IMR-90 (cell line): ENCODE measurements at regions not wholly inside any gene's neighbourhood (a gene's known extent, or its start where the extent isn't known, plus 50 kb on each side); places are given as distances from the start of the nearest gene placed in this dataset.

Source experiments
- ATAC-seq: fragments of 200-7000 bp; cut with Tn5 transposase; 2 replicates; pipeline ENCODE4 v1.9.1; 2020; ENCODE audit warnings: low read depth, mild to moderate bottlenecking, moderate library complexity
- BruUV-seq: library from RNA; stranded (reverse); fragments of 400-500 nt; replicated peaks from 2 replicates; lab custom pipeline; 2021; lab: Mats Ljungman, UMichigan
- CTCF ChIA-PET: fragments of 300-600 bp; formaldehyde crosslinking; extraction: SDS; loops from one replicate; lab custom pipeline; 2021; ENCODE audit warnings: antibody characterized with exemption; lab: Yijun Ruan, JAX
- POLR2A ChIA-PET: fragments of 300-600 bp; sonication (Branson Sonifier 250); formaldehyde crosslinking; loops from one replicate; lab custom pipeline; 2022; ENCODE audit warnings: antibody characterized with exemption; ENCODE audit not compliant: unreplicated experiment; lab: Charles Lee
- DNase-seq: peaks from one replicate; pipeline ENCODE4 v3.0.0; 2013
- H2AFZ ChIP-seq: replicated peaks from 2 replicates; pipeline ENCODE3; 2013; ENCODE audit warnings: low read length, mild to moderate bottlenecking; ENCODE audit not compliant: poor library complexity
- H2AK5ac ChIP-seq: 2 replicates; pipeline ENCODE4 v1.6.1; 2013; ENCODE audit warnings: low read depth, low read length, inconsistent platforms
- H2AK9ac ChIP-seq: replicated peaks from 2 replicates; pipeline ENCODE3; 2013; ENCODE audit warnings: mild to moderate bottlenecking, low read depth, low read length, moderate library complexity; ENCODE audit not compliant: poor library complexity
- H2BK120ac ChIP-seq: 2 replicates; pipeline ENCODE4 v1.6.1; 2013; ENCODE audit warnings: low read depth, low read length, inconsistent platforms
- H2BK15ac ChIP-seq: 3 replicates; pipeline ENCODE4 v1.6.1; 2013; ENCODE audit warnings: low read depth, low read length, inconsistent platforms
- H2BK20ac ChIP-seq: 2 replicates; pipeline ENCODE4 v1.6.1; 2013; ENCODE audit warnings: low read depth, mild to moderate bottlenecking, inconsistent platforms, low read length, moderate library complexity
- H2BK5ac ChIP-seq: 2 replicates; pipeline ENCODE4 v1.6.1; 2013; ENCODE audit warnings: mild to moderate bottlenecking, low read depth, low read length, inconsistent platforms; ENCODE audit not compliant: poor library complexity, severe bottlenecking
- H3K14ac ChIP-seq: replicated peaks from 2 replicates; pipeline ENCODE4 v1.6.1; 2013; ENCODE audit warnings: low read depth, low read length, inconsistent platforms
- H3K18ac ChIP-seq: 2 replicates; pipeline ENCODE4 v1.6.1; 2013; ENCODE audit warnings: low read depth, low read length, control low read depth
- H3K23ac ChIP-seq: 2 replicates; pipeline ENCODE4 v1.6.1; 2013; ENCODE audit warnings: low read depth, low read length, inconsistent platforms
- H3K27ac ChIP-seq: 2 replicates; pipeline ENCODE4 v1.5.1; 2013; ENCODE audit warnings: mild to moderate bottlenecking, control low read depth, low read length; ENCODE audit not compliant: insufficient read depth
- H3K27me3 ChIP-seq: 2 replicates; pipeline ENCODE4 v1.6.1; 2013; ENCODE audit warnings: low read length; ENCODE audit not compliant: control insufficient read depth, insufficient read depth
- H3K36me3 ChIP-seq: 2 replicates; pipeline ENCODE4 v1.6.1; 2013; ENCODE audit warnings: low read length, mixed read lengths; ENCODE audit not compliant: control insufficient read depth, insufficient read depth
- H3K4ac ChIP-seq: 2 replicates; pipeline ENCODE4 v1.6.1; 2013; ENCODE audit warnings: low read depth, low read length, inconsistent platforms
- H3K4me1 ChIP-seq: 2 replicates; pipeline ENCODE4 v1.6.1; 2013; ENCODE audit warnings: low read length, mixed read lengths; ENCODE audit not compliant: control insufficient read depth, insufficient read depth
- H3K4me2 ChIP-seq: 2 replicates; pipeline ENCODE4 v1.6.1; 2013; ENCODE audit warnings: low read depth, mild to moderate bottlenecking, control low read depth, low read length, moderate library complexity
- H3K4me3 ChIP-seq: 2 replicates; pipeline ENCODE4 v1.5.1; 2013; ENCODE audit warnings: low read depth, mild to moderate bottlenecking, control low read depth, low read length, moderate library complexity; ENCODE audit not compliant: insufficient read depth
- H3K56ac ChIP-seq: 2 replicates; pipeline ENCODE4 v1.6.1; 2013; ENCODE audit warnings: low read length, inconsistent platforms; ENCODE audit not compliant: insufficient read depth; ENCODE audit errors: extremely low read depth
- H3K79me1 ChIP-seq, 2 experiments: 2 replicates each; pipeline ENCODE4 v1.6.1; 2013; ENCODE audit warnings: low read length in 2 of 2, inconsistent platforms in 1 of 2, low read depth in 1 of 2
- H3K9ac ChIP-seq: 2 replicates; pipeline ENCODE4 v1.6.1; 2013; ENCODE audit warnings: low read depth, low read length, control low read depth
- H3K9me1 ChIP-seq: 2 replicates; pipeline ENCODE4 v1.6.1; 2013; ENCODE audit warnings: low read length, inconsistent platforms; ENCODE audit not compliant: insufficient read depth
- H3K9me3 ChIP-seq: 2 replicates; pipeline ENCODE4 v1.6.1; 2013; ENCODE audit warnings: low read length; ENCODE audit not compliant: control insufficient read depth, insufficient read depth
- H4K20me1 ChIP-seq: 2 replicates; pipeline ENCODE4 v1.6.1; 2013; ENCODE audit warnings: low read length, inconsistent platforms; ENCODE audit not compliant: insufficient read depth
- H4K5ac ChIP-seq: 2 replicates; pipeline ENCODE4 v1.6.1; 2013; ENCODE audit warnings: mild to moderate bottlenecking, low read depth, low read length, control low read depth
- H4K8ac ChIP-seq, 2 experiments: 2 replicates each; pipeline ENCODE4 v1.6.1; 2013; ENCODE audit warnings: low read depth in 2 of 2, low read length in 2 of 2, control low read depth in 1 of 2, inconsistent platforms in 1 of 2
- H4K91ac ChIP-seq: 2 replicates; pipeline ENCODE4 v1.6.1; 2013; ENCODE audit warnings: low read depth, low read length, inconsistent platforms; ENCODE audit not compliant: insufficient read depth
- BHLHE40 ChIP-seq: fragments of 150-350 bp; IDR thresholded peaks from 2 replicates; pipeline ENCODE4 v1.6.1; 2016; ENCODE audit warnings: mild to moderate bottlenecking, low read depth, low read length
- CEBPB ChIP-seq: IDR thresholded peaks from 2 replicates; pipeline ENCODE4 v1.6.1; 2012; ENCODE audit warnings: low read depth, low read length, improper control_type of control experiment
- CHD1 ChIP-seq: IDR thresholded peaks from 2 replicates; pipeline ENCODE4 v1.6.1; 2012; ENCODE audit warnings: low read depth, low read length, improper control_type of control experiment
- ELK1 ChIP-seq: fragments of 150-350 bp; IDR thresholded peaks from 2 replicates; pipeline ENCODE4 v1.6.1; 2016; ENCODE audit warnings: low read depth, mild to moderate bottlenecking, low read length, moderate library complexity, borderline replicate concordance
- FOS ChIP-seq: fragments of 150-350 bp; IDR thresholded peaks from 2 replicates; pipeline ENCODE4 v1.6.1; 2016; ENCODE audit warnings: low read depth, low read length
- MAFK ChIP-seq: IDR thresholded peaks from 2 replicates; pipeline ENCODE4 v1.6.1; 2012; ENCODE audit warnings: low read depth, low read length, improper control_type of control experiment
- MAZ ChIP-seq: IDR thresholded peaks from 2 replicates; pipeline ENCODE4 v1.6.1; 2012; ENCODE audit warnings: low read depth, mild to moderate bottlenecking, low read length, improper control_type of control experiment, moderate library complexity, borderline replicate concordance
- MXI1 ChIP-seq: IDR thresholded peaks from 2 replicates; pipeline ENCODE4 v1.6.1; 2012; ENCODE audit warnings: low read depth, mild to moderate bottlenecking, low read length, moderate library complexity, borderline replicate concordance
- NFE2L2 ChIP-seq: fragments of 150-350 bp; IDR thresholded peaks from 2 replicates; pipeline ENCODE4 v1.6.1; 2016; ENCODE audit warnings: low read depth, mild to moderate bottlenecking, low read length
- POLR2A ChIP-seq: IDR thresholded peaks from 2 replicates; pipeline ENCODE4 v1.6.1; 2012; ENCODE audit warnings: mild to moderate bottlenecking, low read depth, low read length
- RAD21 ChIP-seq: IDR thresholded peaks from 2 replicates; pipeline ENCODE4 v1.6.1; 2012; ENCODE audit warnings: low read length, improper control_type of control experiment
- RCOR1 ChIP-seq: IDR thresholded peaks from 2 replicates; pipeline ENCODE4 v1.6.1; 2012; ENCODE audit warnings: mild to moderate bottlenecking, low read length, improper control_type of control experiment; ENCODE audit not compliant: insufficient replicate concordance
- RFX5 ChIP-seq: IDR thresholded peaks from 2 replicates; pipeline ENCODE4 v1.8.0; 2012; ENCODE audit warnings: low read depth, mild to moderate bottlenecking, low read length, moderate library complexity
- SMC3 ChIP-seq: fragments of 150-350 bp; IDR thresholded peaks from 2 replicates; pipeline ENCODE4 v1.6.1; 2016; ENCODE audit warnings: low read depth, mild to moderate bottlenecking, antibody characterized with exemption, low read length, moderate library complexity
- USF2 ChIP-seq: fragments of 150-350 bp; IDR thresholded peaks from 2 replicates; pipeline ENCODE4 v1.6.1; 2017; ENCODE audit warnings: mild to moderate bottlenecking, antibody characterized with exemption, low read length, low read depth
- WGBS, 2 experiments: methylation state at CpG; one replicate each; pipeline versions ENCODE4 v1.1.5 to v1.1.7; 2013; ENCODE audit warnings: missing lambda C conversion rate in 2 of 2; ENCODE audit not compliant: insufficient read length in 1 of 2; ENCODE audit errors: extremely low coverage in 2 of 2; 5-methylcytosine and 5-hydroxymethylcytosine counted together
- dilution Hi-C: fragments of 300-500 bp; cut with HindIII; formaldehyde crosslinking; loops from one replicate; pipeline ENCODE4 v1.14.3; 2018; ENCODE audit warnings: low sequenced_read_pairs; ENCODE audit not compliant: unreplicated experiment
- in situ Hi-C: fragments of 300-500 bp; cut with MboI; formaldehyde crosslinking; loops from 3 replicates; pipeline ENCODE4 v1.14.3; 2019; ENCODE audit warnings: low sequenced_read_pairs, inconsistent platforms, mixed read lengths
- intact Hi-C: fragments of 100-400 bp; cut with micrococcal nuclease; formaldehyde crosslinking; loops from 2 replicates; pipeline ENCODE4 v1.10.0; 2022
- TF ChIP-seq, protein P1 (sequence below): conservative IDR thresholded peaks from 2 replicates; pipeline ENCODE4 v1.5.1; 2012; ENCODE audit warnings: mild to moderate bottlenecking, low read depth, low read length, improper control_type of control experiment

DNA sequence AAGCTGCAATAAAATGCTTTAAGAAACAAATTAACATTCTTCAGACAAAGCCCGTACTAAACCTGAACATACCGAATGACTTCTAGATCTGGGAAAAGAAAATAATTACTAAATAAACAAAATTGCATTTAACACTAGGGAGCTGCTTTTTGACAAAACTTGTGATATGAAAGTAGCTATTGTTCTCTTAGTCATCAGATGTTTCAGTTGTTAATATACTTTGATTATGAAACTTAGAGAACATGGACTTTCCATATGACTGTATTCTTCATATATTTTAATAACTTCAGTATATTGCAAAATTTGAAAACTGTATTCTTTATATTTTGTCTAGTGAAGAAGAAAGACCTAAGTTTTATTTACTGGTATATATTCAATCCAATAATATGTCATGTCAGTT lies 1262.1 kb downstream of the NCAM2 start:
- H2BK120ac ChIP-seq, result no peak overlapping the region
- H3K4ac ChIP-seq, result no peak overlapping the region
- no peak overlapping the region for H3K14ac ChIP-seq
- no peak overlapping the region for H3K4me2 ChIP-seq
- no peak overlapping the region for H4K5ac ChIP-seq
- H2BK5ac ChIP-seq, result no peak overlapping the region
- no peaks in the 10 kb centered on the region for H3K9me1 ChIP-seq
- ATAC-seq, result no peak
- no peak overlapping the region for H2AK5ac ChIP-seq
- H2AK9ac ChIP-seq, result no peak overlapping the region
- no peak overlapping the region for H3K9ac ChIP-seq
- dilution Hi-C loops (no loop called here), intact Hi-C loops (no loop called here), in situ Hi-C loops (no loop called here)
- no peaks in the 10 kb centered on the region for H3K4me1 ChIP-seq
- H3K23ac ChIP-seq, result no peak overlapping the region
- no peak for TF ChIP-seq MAZ
- TF ChIP-seq POLR2A, result no peak
- TF ChIP-seq, protein P1, sequence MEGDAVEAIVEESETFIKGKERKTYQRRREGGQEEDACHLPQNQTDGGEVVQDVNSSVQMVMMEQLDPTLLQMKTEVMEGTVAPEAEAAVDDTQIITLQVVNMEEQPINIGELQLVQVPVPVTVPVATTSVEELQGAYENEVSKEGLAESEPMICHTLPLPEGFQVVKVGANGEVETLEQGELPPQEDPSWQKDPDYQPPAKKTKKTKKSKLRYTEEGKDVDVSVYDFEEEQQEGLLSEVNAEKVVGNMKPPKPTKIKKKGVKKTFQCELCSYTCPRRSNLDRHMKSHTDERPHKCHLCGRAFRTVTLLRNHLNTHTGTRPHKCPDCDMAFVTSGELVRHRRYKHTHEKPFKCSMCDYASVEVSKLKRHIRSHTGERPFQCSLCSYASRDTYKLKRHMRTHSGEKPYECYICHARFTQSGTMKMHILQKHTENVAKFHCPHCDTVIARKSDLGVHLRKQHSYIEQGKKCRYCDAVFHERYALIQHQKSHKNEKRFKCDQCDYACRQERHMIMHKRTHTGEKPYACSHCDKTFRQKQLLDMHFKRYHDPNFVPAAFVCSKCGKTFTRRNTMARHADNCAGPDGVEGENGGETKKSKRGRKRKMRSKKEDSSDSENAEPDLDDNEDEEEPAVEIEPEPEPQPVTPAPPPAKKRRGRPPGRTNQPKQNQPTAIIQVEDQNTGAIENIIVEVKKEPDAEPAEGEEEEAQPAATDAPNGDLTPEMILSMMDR, result no peak
- no peak for TF ChIP-seq FOS
- TF ChIP-seq RFX5, result no peak
- TF ChIP-seq NFE2L2, result no peak
- no peak for TF ChIP-seq CEBPB
- TF ChIP-seq BHLHE40, result no peak
- TF ChIP-seq CHD1, result no peak
- TF ChIP-seq ELK1, result no peak
- no peak for TF ChIP-seq MXI1
- no peak for TF ChIP-seq USF2
- no peak for TF ChIP-seq SMC3
- TF ChIP-seq RCOR1, result no peak
- TF ChIP-seq RAD21, result no peak
- TF ChIP-seq MAFK, result no peak
- no peak overlapping the region for H4K91ac ChIP-seq
- no peak overlapping the region for H3K18ac ChIP-seq
- H2AFZ ChIP-seq, result no peak overlapping the region
- H3K79me1 ChIP-seq, result no peaks in the 10 kb centered on the region
- BruUV-seq, result no TSS peak
- no peaks in the 10 kb centered on the region; the same call in 1 of the 2 replicates for H3K9me3 ChIP-seq
- H4K8ac ChIP-seq, result no peak overlapping the region
- H3K56ac ChIP-seq, result no peak overlapping the region
- H3K27ac ChIP-seq, result no peak overlapping the region
- H3K27me3 ChIP-seq, result no peaks in the 10 kb centered on the region
- no peak overlapping the region for H3K4me3 ChIP-seq
- no peaks in the 10 kb centered on the region for H4K20me1 ChIP-seq
- POLR2A ChIA-PET, result no interaction called here
- H2BK15ac ChIP-seq, result no peak overlapping the region
- H2BK20ac ChIP-seq, result no peak overlapping the region
- no CpG with 5 or more reads among the region's 2 CpGs for WGBS, 2 experiments
- CTCF ChIA-PET, result no interaction called here
- no peaks in the 10 kb centered on the region for H3K36me3 ChIP-seq
- no peak for DNase-seq
